Keratinocyte (primary cell): ENCODE measurements at regions not wholly inside any gene's neighbourhood (a gene's known extent, or its start where the extent isn't known, plus 50 kb on each side); places are given as distances from the start of the nearest gene placed in this dataset.

Source experiments
- DNase-seq: peaks from one replicate; pipeline ENCODE4 v3.0.0-alpha.2; 2011; ENCODE audit warnings: low read depth, missing footprints, low spot score
- FAIRE-seq: peaks from 2 replicates; lab custom pipeline; 2011; peaks lifted over from hg19 to GRCh38; lab: Jason Lieb, UNC
- H2AFZ ChIP-seq: 2 replicates; pipeline ENCODE4 v1.6.0; 2012; ENCODE audit warnings: low read length, control low read depth, inconsistent platforms; ENCODE audit not compliant: control insufficient read depth
- H3K27ac ChIP-seq: 2 replicates; pipeline ENCODE4 v1.5.1; 2011; ENCODE audit warnings: low read length; ENCODE audit not compliant: control insufficient read depth, insufficient read depth
- H3K27me3 ChIP-seq: 3 replicates; pipeline ENCODE4 v1.6.0; 2011; ENCODE audit warnings: low read length; ENCODE audit not compliant: control insufficient read depth, insufficient read depth; ENCODE audit errors: extremely low read depth
- H3K36me3 ChIP-seq, 2 experiments: 2 replicates in 1 of 2; 3 replicates in 1 of 2; pipeline ENCODE4 v1.5.1; 2011; ENCODE audit warnings: low read length in 2 of 2, mild to moderate bottlenecking in 1 of 2; ENCODE audit not compliant: control insufficient read depth in 2 of 2, insufficient read depth in 2 of 2; ENCODE audit errors: extremely low read depth in 1 of 2
- H3K4me1 ChIP-seq: 3 replicates; pipeline ENCODE4 v1.5.1; 2011; ENCODE audit warnings: low read length; ENCODE audit not compliant: control insufficient read depth, insufficient read depth; ENCODE audit errors: extremely low read depth
- H3K4me2 ChIP-seq: 3 replicates; pipeline ENCODE4 v1.6.0; 2011; ENCODE audit warnings: low read depth, low read length; ENCODE audit not compliant: control insufficient read depth, insufficient read depth; ENCODE audit errors: extremely low read depth
- H3K4me3 ChIP-seq, 3 experiments: fragments of 200-600 bp in 1 of 3; sonication (generic) in 1 of 3; 2 replicates in 2 of 3; 3 replicates in 1 of 3; pipeline ENCODE4 v1.5.1; 2011 to 2016; ENCODE audit warnings: low read length in 3 of 3, mild to moderate bottlenecking in 3 of 3, control low read depth in 2 of 3, inconsistent platforms in 1 of 3, low read depth in 1 of 3, mixed read lengths in 1 of 3, mixed run types in 1 of 3, moderate library complexity in 1 of 3; ENCODE audit not compliant: control insufficient read depth in 2 of 3, insufficient read depth in 2 of 3; ENCODE audit errors: extremely low read depth in 1 of 3
- H3K79me2 ChIP-seq: 2 replicates; pipeline ENCODE4 v1.6.0; 2012; ENCODE audit warnings: low read length; ENCODE audit not compliant: control insufficient read depth, insufficient read depth
- H3K9ac ChIP-seq: 3 replicates; pipeline ENCODE4 v1.6.0; 2011; ENCODE audit warnings: low read length; ENCODE audit not compliant: control insufficient read depth, insufficient read depth; ENCODE audit errors: extremely low read depth
- H3K9me1 ChIP-seq: 3 replicates; pipeline ENCODE4 v1.6.0; 2011; ENCODE audit warnings: low read length; ENCODE audit not compliant: control insufficient read depth, insufficient read depth; ENCODE audit errors: extremely low read depth
- H3K9me3 ChIP-seq: 2 replicates; pipeline ENCODE4 v1.5.1; 2012; ENCODE audit warnings: low read depth, low read length; ENCODE audit not compliant: control insufficient read depth
- H4K20me1 ChIP-seq: 3 replicates; pipeline ENCODE4 v1.6.0; 2011; ENCODE audit warnings: low read length; ENCODE audit not compliant: control insufficient read depth, insufficient read depth; ENCODE audit errors: extremely low read depth
- EZH2 ChIP-seq: IDR thresholded peaks from one replicate; pipeline ENCODE4 v1.6.1; 2012; ENCODE audit warnings: inconsistent platforms, mild to moderate bottlenecking, low read length, moderate library complexity
- dilution Hi-C: fragments of 300-500 bp; cut with MboI; formaldehyde crosslinking; loops from one replicate; pipeline ENCODE4 v1.7.0; 2020; ENCODE audit warnings: low sequenced_read_pairs; ENCODE audit not compliant: extremely low pct_ligation_motif_present
- TF ChIP-seq, protein P1 (sequence below), 3 experiments: IDR thresholded peaks in 1 of 3; conservative IDR thresholded peaks in 1 of 3; optimal IDR thresholded peaks in 1 of 3; 2 replicates in 2 of 3; 3 replicates in 1 of 3; pipeline versions ENCODE3 to v1.5.1; 2011; ENCODE audit warnings: low read length in 3 of 3, mild to moderate bottlenecking in 3 of 3, moderate library complexity in 2 of 3, control low read depth in 1 of 3, inconsistent platforms in 1 of 3; ENCODE audit not compliant: insufficient read depth in 2 of 3; ENCODE audit errors: extremely low read depth in 1 of 3

DNA sequence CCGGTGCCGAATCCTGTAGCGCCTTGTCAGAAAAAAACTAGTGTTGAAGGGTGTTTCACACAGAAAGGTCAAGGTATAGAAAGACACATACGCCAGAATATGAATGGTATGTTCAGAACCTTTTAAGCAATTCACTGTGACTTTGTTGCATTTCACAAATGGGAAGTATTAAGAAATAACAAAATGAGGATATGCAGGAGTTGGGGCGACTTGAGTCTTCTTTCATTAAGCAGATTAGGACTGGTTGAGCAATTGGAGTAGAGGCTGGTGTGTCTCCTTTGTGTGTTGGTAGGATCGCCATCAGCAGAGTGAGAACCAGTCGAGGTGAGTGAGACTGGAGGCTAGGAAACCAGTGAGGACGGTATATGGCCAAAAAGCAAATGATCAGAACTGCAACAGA lies 1454.5 kb upstream of the TENM3 start:
- Histone ChIP-seq H3K36me3 (no peaks in the 10 kb centered on the region), H3K4me3 (no peak overlapping the region), H3K27me3 (no peaks in the 10 kb centered on the region), H3K4me2 (no peak overlapping the region), H3K4me1 (no peaks in the 10 kb centered on the region), H3K9me1 (no peaks in the 10 kb centered on the region), H3K9ac (no peak overlapping the region), H2AFZ (no peak overlapping the region), H4K20me1 (no peaks in the 10 kb centered on the region), H3K79me2 (no peaks in the 10 kb centered on the region), H3K9me3 (no peaks in the 10 kb centered on the region), H3K27ac (no peak overlapping the region)
- dilution Hi-C loops: no loop called here
- no peak for DNase-seq
- no peak for FAIRE-seq
- TF ChIP-seq, protein P1, sequence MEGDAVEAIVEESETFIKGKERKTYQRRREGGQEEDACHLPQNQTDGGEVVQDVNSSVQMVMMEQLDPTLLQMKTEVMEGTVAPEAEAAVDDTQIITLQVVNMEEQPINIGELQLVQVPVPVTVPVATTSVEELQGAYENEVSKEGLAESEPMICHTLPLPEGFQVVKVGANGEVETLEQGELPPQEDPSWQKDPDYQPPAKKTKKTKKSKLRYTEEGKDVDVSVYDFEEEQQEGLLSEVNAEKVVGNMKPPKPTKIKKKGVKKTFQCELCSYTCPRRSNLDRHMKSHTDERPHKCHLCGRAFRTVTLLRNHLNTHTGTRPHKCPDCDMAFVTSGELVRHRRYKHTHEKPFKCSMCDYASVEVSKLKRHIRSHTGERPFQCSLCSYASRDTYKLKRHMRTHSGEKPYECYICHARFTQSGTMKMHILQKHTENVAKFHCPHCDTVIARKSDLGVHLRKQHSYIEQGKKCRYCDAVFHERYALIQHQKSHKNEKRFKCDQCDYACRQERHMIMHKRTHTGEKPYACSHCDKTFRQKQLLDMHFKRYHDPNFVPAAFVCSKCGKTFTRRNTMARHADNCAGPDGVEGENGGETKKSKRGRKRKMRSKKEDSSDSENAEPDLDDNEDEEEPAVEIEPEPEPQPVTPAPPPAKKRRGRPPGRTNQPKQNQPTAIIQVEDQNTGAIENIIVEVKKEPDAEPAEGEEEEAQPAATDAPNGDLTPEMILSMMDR (optimal IDR thresholded peaks at IDR 0.05 in 1 of 3, IDR thresholded peaks at IDR 0.05 in 1 of 3, conservative IDR thresholded peaks at IDR 0.05 in 1 of 3; ENCODE audit: extremely low read depth in 1 of 3, insufficient read depth in 2 of 3, low read length in 3 of 3): no peak
- no peak for TF ChIP-seq EZH2

DNA sequence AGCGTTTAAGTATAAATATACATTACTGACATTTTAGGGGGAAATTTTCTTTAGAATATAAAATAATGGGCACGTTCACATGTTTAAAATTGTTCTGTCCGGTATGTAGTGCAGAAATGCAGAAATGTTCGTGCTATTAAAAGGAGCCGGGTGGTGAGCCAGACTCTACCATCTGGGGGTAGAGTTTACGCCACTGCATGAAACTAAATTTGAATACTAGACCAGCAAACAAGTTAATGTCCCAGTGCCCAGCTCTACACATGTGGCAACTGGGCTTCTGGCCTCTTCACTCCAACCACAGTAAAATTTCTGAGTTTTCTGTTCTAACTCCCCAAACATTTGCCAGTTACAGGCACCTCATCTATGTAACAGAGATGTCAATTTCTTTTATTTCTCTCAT lies 1453.3 kb upstream of the TENM3 start:
- no peaks in the 10 kb centered on the region for H4K20me1 ChIP-seq
- dilution Hi-C loops: no loop called here
- FAIRE-seq: no peak

More for the DNA sequence above, 1453.3 kb upstream of the TENM3 start:
- DNase-seq: no peak
- H3K9me3 ChIP-seq: no peaks in the 10 kb centered on the region
- no peaks in the 10 kb centered on the region for H3K9me1 ChIP-seq
- H3K4me3 ChIP-seq: no peak overlapping the region
- TF ChIP-seq, protein P1 (optimal IDR thresholded peaks at IDR 0.05 in 1 of 3, IDR thresholded peaks at IDR 0.05 in 1 of 3, conservative IDR thresholded peaks at IDR 0.05 in 1 of 3; ENCODE audit: extremely low read depth in 1 of 3, insufficient read depth in 2 of 3, low read length in 3 of 3): no peak
- no peak for TF ChIP-seq EZH2
- no peaks in the 10 kb centered on the region for H3K79me2 ChIP-seq
- H3K4me1 ChIP-seq: no peaks in the 10 kb centered on the region
- no peak overlapping the region for H3K9ac ChIP-seq
- no peaks in the 10 kb centered on the region for H3K36me3 ChIP-seq
- H3K4me2 ChIP-seq: no peak overlapping the region
- H3K27me3 ChIP-seq: no peaks in the 10 kb centered on the region
- H3K27ac ChIP-seq: no peak overlapping the region
- H2AFZ ChIP-seq: no peak overlapping the region
